ENCODE measurements at regions not wholly inside any gene's neighbourhood (a gene's known extent, or its start where the extent isn't known, plus 50 kb on each side); places are given as distances from the start of the nearest gene placed in this dataset.

GRCh38 chr9:73037613-73038012 lies 84.8 kb upstream of the ALDH1A1 start:
- DNase-seq (ENCODE audit: low read depth) = no peak
- no peak overlapping the region for H3K4me3 ChIP-seq (ENCODE audit: low read depth, low read length)
- TF ChIP-seq, protein P1, sequence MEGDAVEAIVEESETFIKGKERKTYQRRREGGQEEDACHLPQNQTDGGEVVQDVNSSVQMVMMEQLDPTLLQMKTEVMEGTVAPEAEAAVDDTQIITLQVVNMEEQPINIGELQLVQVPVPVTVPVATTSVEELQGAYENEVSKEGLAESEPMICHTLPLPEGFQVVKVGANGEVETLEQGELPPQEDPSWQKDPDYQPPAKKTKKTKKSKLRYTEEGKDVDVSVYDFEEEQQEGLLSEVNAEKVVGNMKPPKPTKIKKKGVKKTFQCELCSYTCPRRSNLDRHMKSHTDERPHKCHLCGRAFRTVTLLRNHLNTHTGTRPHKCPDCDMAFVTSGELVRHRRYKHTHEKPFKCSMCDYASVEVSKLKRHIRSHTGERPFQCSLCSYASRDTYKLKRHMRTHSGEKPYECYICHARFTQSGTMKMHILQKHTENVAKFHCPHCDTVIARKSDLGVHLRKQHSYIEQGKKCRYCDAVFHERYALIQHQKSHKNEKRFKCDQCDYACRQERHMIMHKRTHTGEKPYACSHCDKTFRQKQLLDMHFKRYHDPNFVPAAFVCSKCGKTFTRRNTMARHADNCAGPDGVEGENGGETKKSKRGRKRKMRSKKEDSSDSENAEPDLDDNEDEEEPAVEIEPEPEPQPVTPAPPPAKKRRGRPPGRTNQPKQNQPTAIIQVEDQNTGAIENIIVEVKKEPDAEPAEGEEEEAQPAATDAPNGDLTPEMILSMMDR (IDR thresholded peaks at IDR 0.05; ENCODE audit: insufficient read depth, low read depth, low read length, missing control alignments) = no peak

GRCh38 chr9:73034962-73035361 lies 82.1 kb upstream of the ALDH1A1 start:
- H3K4me3 ChIP-seq (ENCODE audit: low read depth, low read length) = no peak overlapping the region
- TF ChIP-seq, protein P1 (IDR thresholded peaks at IDR 0.05; ENCODE audit: insufficient read depth, low read depth, low read length, missing control alignments) = no peak
- DNase-seq (ENCODE audit: low read depth) = no peak

DNA sequence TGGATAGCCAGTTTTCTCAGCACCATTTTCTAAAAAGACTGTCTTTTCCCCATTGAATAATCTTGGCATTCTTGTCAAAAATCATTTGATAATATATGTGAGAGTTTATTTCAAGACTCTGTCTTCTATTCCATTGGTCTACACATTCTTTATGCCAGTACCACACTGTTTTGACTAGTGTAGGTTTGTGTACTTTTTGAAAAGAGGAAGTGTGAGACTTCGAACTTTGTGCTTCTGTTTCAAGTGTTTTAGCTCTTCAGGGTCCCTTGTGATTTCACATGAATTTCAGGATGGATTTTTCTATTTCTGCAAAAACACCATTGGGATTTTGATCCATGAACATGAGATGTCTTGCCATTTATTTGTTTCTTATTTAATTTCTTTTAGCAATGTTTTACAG lies 78.5 kb upstream of the ALDH1A1 start:
- no peak overlapping the region for H3K4me3 ChIP-seq (ENCODE audit: low read depth, low read length)
- DNase-seq (ENCODE audit: low read depth) = no peak
- TF ChIP-seq, protein P1 (IDR thresholded peaks at IDR 0.05; ENCODE audit: insufficient read depth, low read depth, low read length, missing control alignments) = no peak

DNA sequence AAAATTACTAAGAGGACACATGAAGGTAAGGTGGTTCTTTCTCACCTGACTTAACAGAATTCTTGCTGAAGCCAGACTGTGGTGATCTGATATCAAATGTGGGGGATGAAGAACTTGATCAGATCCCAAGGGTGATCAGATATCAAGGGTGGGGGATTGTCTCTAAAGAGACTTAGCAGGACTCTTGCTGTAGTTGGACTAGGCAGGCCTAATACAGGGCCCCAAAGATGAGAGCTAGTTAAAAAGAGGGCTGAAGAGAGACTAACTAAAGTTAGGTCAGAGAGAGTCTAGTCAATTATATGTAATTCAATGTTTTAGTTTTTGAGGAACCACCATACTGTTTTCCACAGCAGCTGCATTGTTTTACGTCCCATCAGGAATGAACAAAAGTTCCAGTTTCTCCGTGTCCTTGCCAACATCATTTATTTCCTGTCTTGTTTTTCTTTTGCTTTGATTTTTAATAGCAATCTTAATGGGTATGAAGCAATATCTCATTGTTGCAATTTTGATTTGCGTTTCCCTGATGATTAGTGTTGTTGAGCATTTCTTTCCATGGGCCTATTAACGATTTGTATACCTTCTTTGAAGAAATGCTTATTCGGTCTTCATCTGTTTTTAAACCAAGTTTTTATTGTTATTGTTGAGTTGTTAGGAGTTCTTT lies 77.6 kb upstream of the ALDH1A1 start:
- TF ChIP-seq, protein P1 (IDR thresholded peaks at IDR 0.05; ENCODE audit: insufficient read depth, low read depth, low read length, missing control alignments) = no peak
- no peak overlapping the region for H3K4me3 ChIP-seq (ENCODE audit: low read depth, low read length)
- DNase-seq (ENCODE audit: low read depth) = no peak

GRCh38 chr9:73029346-73029745 lies 76.5 kb upstream of the ALDH1A1 start:
- TF ChIP-seq, protein P1 (IDR thresholded peaks at IDR 0.05; ENCODE audit: insufficient read depth, low read depth, low read length, missing control alignments) = no peak
- no peak for DNase-seq (ENCODE audit: low read depth)
- no peak overlapping the region for H3K4me3 ChIP-seq (ENCODE audit: low read depth, low read length)

DNA sequence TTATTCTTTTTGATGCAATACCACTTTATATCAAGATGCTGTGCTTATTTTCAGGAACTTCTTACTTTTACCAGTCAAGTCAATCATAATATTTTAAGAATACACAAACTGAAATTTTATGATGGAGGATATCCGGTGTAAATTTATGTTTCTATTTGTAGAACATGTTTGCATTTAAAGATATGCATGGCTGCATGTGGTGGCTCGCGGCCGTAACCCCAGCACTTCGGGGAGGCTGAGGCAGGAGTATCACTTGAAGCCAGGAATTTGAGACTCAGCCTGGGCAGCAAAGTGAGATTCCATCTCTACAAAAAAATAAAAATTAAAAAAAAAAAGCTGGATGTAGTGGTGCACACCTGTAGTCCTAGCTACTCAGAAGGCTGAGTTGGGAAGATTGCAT lies 73.5 kb upstream of the ALDH1A1 start:
- TF ChIP-seq, protein P1 (IDR thresholded peaks at IDR 0.05; ENCODE audit: insufficient read depth, low read depth, low read length, missing control alignments) = no peak
- DNase-seq (ENCODE audit: low read depth) = peak; percentile 24
- no peak overlapping the region for H3K4me3 ChIP-seq (ENCODE audit: low read depth, low read length)

DNA sequence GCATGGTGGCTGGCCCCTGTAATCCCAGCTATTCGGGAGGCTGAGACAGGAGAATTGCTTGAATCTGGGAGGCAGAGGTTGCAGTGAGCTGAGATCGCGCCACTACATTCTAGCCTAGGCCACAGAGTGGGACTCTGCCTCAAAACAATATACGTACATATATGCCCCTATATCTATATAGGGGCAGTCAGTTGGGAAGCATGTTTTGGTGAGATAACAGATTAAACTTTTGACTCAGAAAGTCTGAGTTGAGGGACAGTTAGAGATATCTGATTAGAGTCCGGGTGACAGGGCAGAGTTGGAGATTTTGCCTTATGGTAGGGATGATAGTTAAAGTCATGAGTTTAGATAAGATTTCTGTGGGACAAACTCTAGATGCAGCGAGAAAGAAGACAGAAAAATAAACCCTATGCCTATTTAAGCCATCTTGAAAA lies 71.8 kb upstream of the ALDH1A1 start:
- no peak overlapping the region for H3K4me3 ChIP-seq (ENCODE audit: low read depth, low read length)
- TF ChIP-seq, protein P1 (IDR thresholded peaks at IDR 0.05; ENCODE audit: insufficient read depth, low read depth, low read length, missing control alignments) = no peak
- no peak for DNase-seq (ENCODE audit: low read depth)
